ENCODE measurements at regions not wholly inside any gene's neighbourhood (a gene's known extent, or its start where the extent isn't known, plus 50 kb on each side); places are given as distances from the start of the nearest gene placed in this dataset.

GRCh38 chr12:107340898-107341297 lies 247.5 kb upstream of the CRY1 start:
- H3K4me3 Mint-ChIP-seq: no peak overlapping the region
- peaks cover 3% of the 10 kb centered on the region for H3K9me3 Mint-ChIP-seq
- peaks cover 6% of the 10 kb centered on the region for H3K27me3 Mint-ChIP-seq
- ATAC-seq (ENCODE audit: low read depth): no peak
- no peak overlapping the region for H3K27ac Mint-ChIP-seq
- DNase-seq (ENCODE audit: low spot score in 2 of 2): no peak
- H3K4me1 Mint-ChIP-seq: no peaks in the 10 kb centered on the region
- H3K36me3 Mint-ChIP-seq: no peaks in the 10 kb centered on the region

- DNase-seq (ENCODE audit: low spot score in 2 of 2): no peak
- no peak overlapping the region for H3K27ac Mint-ChIP-seq
- H3K4me3 Mint-ChIP-seq: no peak overlapping the region
- peaks cover 6% of the 10 kb centered on the region for H3K27me3 Mint-ChIP-seq
- no peaks in the 10 kb centered on the region for H3K36me3 Mint-ChIP-seq
- H3K9me3 Mint-ChIP-seq: peaks cover 3% of the 10 kb centered on the region
- no peak for ATAC-seq (ENCODE audit: low read depth)
- no peaks in the 10 kb centered on the region for H3K4me1 Mint-ChIP-seq
These were observed 250.9 kb upstream of the CRY1 start for GRCh38 chr12:107344035-107344808.

- DNase-seq (ENCODE audit: low spot score in 2 of 2) (no peak), ATAC-seq (ENCODE audit: low read depth) (no peak)
- Mint-ChIP-seq H3K27me3 (no peaks in the 10 kb centered on the region), H3K27ac (no peak overlapping the region), H3K9me3 (peaks cover 3% of the 10 kb centered on the region), H3K4me3 (no peak overlapping the region), H3K36me3 (no peaks in the 10 kb centered on the region), H3K4me1 (no peaks in the 10 kb centered on the region)
These were observed 253.9 kb upstream of the CRY1 start for GRCh38 chr12:107347261-107347660.

GRCh38 chr12:107349008-107349747 lies 255.8 kb upstream of the CRY1 start:
- ATAC-seq (ENCODE audit: low read depth) (no peak), DNase-seq (ENCODE audit: low spot score in 2 of 2) (no peak)
- Mint-ChIP-seq H3K4me3 (no peak overlapping the region), H3K4me1 (no peaks in the 10 kb centered on the region), H3K27ac (no peak overlapping the region), H3K27me3 (no peaks in the 10 kb centered on the region), H3K9me3 (no peaks in the 10 kb centered on the region), H3K36me3 (no peaks in the 10 kb centered on the region)

- Mint-ChIP-seq H3K36me3 (no peaks in the 10 kb centered on the region), H3K27me3 (no peaks in the 10 kb centered on the region), H3K4me3 (no peak overlapping the region), H3K9me3 (no peaks in the 10 kb centered on the region), H3K27ac (no peak overlapping the region), H3K4me1 (no peaks in the 10 kb centered on the region)
- ATAC-seq (ENCODE audit: low read depth): no peak
- DNase-seq (ENCODE audit: low spot score in 2 of 2): no peak
These were observed 256.5 kb upstream of the CRY1 start for GRCh38 chr12:107349839-107350238.

GRCh38 chr12:107351109-107351508 lies 257.8 kb upstream of the CRY1 start:
- Mint-ChIP-seq H3K36me3 (no peaks in the 10 kb centered on the region), H3K9me3 (no peaks in the 10 kb centered on the region), H3K4me1 (no peaks in the 10 kb centered on the region), H3K4me3 (no peak overlapping the region), H3K27me3 (peaks cover under 1% of the 10 kb centered on the region), H3K27ac (no peak overlapping the region)
- DNase-seq (ENCODE audit: low spot score in 2 of 2) (no peak), ATAC-seq (ENCODE audit: low read depth) (no peak)

- H3K27ac Mint-ChIP-seq: no peak overlapping the region
- H3K4me1 Mint-ChIP-seq: no peaks in the 10 kb centered on the region
- no peak overlapping the region for H3K4me3 Mint-ChIP-seq
- H3K36me3 Mint-ChIP-seq: no peaks in the 10 kb centered on the region
- no peak for DNase-seq (ENCODE audit: low spot score in 2 of 2)
- peaks cover 1% of the 10 kb centered on the region for H3K27me3 Mint-ChIP-seq
- H3K9me3 Mint-ChIP-seq: no peaks in the 10 kb centered on the region
- ATAC-seq (ENCODE audit: low read depth): no peak
These were observed 258.4 kb upstream of the CRY1 start for GRCh38 chr12:107351713-107352112.

GRCh38 chr12:107352347-107353081 lies 259.2 kb upstream of the CRY1 start:
- no peak overlapping the region for H3K4me3 Mint-ChIP-seq
- H3K9me3 Mint-ChIP-seq: no peaks in the 10 kb centered on the region
- H3K4me1 Mint-ChIP-seq: no peaks in the 10 kb centered on the region
- ATAC-seq (ENCODE audit: low read depth): no peak
- peaks cover 1% of the 10 kb centered on the region for H3K27me3 Mint-ChIP-seq
- H3K36me3 Mint-ChIP-seq: no peaks in the 10 kb centered on the region
- no peak for DNase-seq (ENCODE audit: low spot score in 2 of 2)
- no peak overlapping the region for H3K27ac Mint-ChIP-seq

GRCh38 chr12:107353312-107353711 lies 260.0 kb upstream of the CRY1 start:
- DNase-seq (ENCODE audit: low spot score in 2 of 2): no peak
- Mint-ChIP-seq H3K4me1 (no peaks in the 10 kb centered on the region), H3K27ac (no peak overlapping the region)

GRCh38 chr12:107355004-107355565 lies 261.7 kb upstream of the CRY1 start:
- no peak overlapping the region for H3K27ac Mint-ChIP-seq

More at GRCh38 chr12:107353312-107353711, 260.0 kb upstream of the CRY1 start:
- peaks cover 6% of the 10 kb centered on the region for H3K27me3 Mint-ChIP-seq
- no peak overlapping the region for H3K4me3 Mint-ChIP-seq
- ATAC-seq (ENCODE audit: low read depth): no peak
- no peaks in the 10 kb centered on the region for H3K36me3 Mint-ChIP-seq
- H3K9me3 Mint-ChIP-seq: no peaks in the 10 kb centered on the region

GRCh38 chr12:107355612-107356011 lies 262.3 kb upstream of the CRY1 start:
- Mint-ChIP-seq H3K4me3 (no peak overlapping the region), H3K27ac (no peak overlapping the region), H3K9me3 (no peaks in the 10 kb centered on the region), H3K36me3 (no peaks in the 10 kb centered on the region), H3K27me3 (peaks cover 10% of the 10 kb centered on the region), H3K4me1 (no peaks in the 10 kb centered on the region)
- no peak for DNase-seq (ENCODE audit: low spot score in 2 of 2)
- ATAC-seq (ENCODE audit: low read depth): no peak

More at GRCh38 chr12:107355004-107355565, 261.7 kb upstream of the CRY1 start:
- ATAC-seq (ENCODE audit: low read depth) (no peak), DNase-seq (ENCODE audit: low spot score in 2 of 2) (no peak)
- peaks cover 9% of the 10 kb centered on the region for H3K27me3 Mint-ChIP-seq
- no peaks in the 10 kb centered on the region for H3K9me3 Mint-ChIP-seq
- no peaks in the 10 kb centered on the region for H3K4me1 Mint-ChIP-seq
- no peak overlapping the region for H3K4me3 Mint-ChIP-seq
- no peaks in the 10 kb centered on the region for H3K36me3 Mint-ChIP-seq

- DNase-seq (ENCODE audit: low spot score in 2 of 2) (no peak), ATAC-seq (ENCODE audit: low read depth) (no peak)
- Mint-ChIP-seq H3K4me3 (no peak overlapping the region), H3K27ac (no peak overlapping the region), H3K4me1 (no peaks in the 10 kb centered on the region), H3K9me3 (no peaks in the 10 kb centered on the region), H3K36me3 (no peaks in the 10 kb centered on the region), H3K27me3 (peaks cover 10% of the 10 kb centered on the region)
These were observed 263.1 kb upstream of the CRY1 start for GRCh38 chr12:107356266-107356936.

GRCh38 chr12:107356937-107357295 lies 263.6 kb upstream of the CRY1 start:
- Mint-ChIP-seq H3K4me3 (no peak overlapping the region), H3K9me3 (no peaks in the 10 kb centered on the region), H3K36me3 (no peaks in the 10 kb centered on the region), H3K27ac (no peak overlapping the region), H3K4me1 (no peaks in the 10 kb centered on the region), H3K27me3 (peaks cover 10% of the 10 kb centered on the region)
- DNase-seq (ENCODE audit: low spot score in 2 of 2): no peak
- ATAC-seq (ENCODE audit: low read depth): no peak
